ENCODE measurements at regions not wholly inside any gene's neighbourhood (a gene's known extent, or its start where the extent isn't known, plus 50 kb on each side); places are given as distances from the start of the nearest gene placed in this dataset.

- no peak for TF ChIP-seq GATA2 (IDR thresholded peaks at IDR 0.05; ENCODE audit: low read depth, low read length)
- no peak for TF ChIP-seq GATA3 (IDR thresholded peaks at IDR 0.05; ENCODE audit: low read depth, low read length)
Measured at GRCh38 chr3:31410411-31410810, 122.3 kb upstream of the STT3B start.

All from SH-SY5Y (cell line).